ENCODE measurements at regions not wholly inside any gene's neighbourhood (a gene's known extent, or its start where the extent isn't known, plus 50 kb on each side); places are given as distances from the start of the nearest gene placed in this dataset.

GRCh38 chr18:38038242-38038641, 472.6 kb upstream of the CELF4 start:
- Histone ChIP-seq H3K18ac (ENCODE audit: low read length) (no peak overlapping the region), H2BK12ac (ENCODE audit: low read length) (no peak overlapping the region), H2AK5ac (ENCODE audit: low read depth, low read length) (no peak overlapping the region), H3K9ac (ENCODE audit: low read depth, low read length, poor library complexity) (no peak overlapping the region), H3K27me3 (ENCODE audit: control insufficient read depth in 3 of 3, insufficient read depth in 3 of 3, low read depth in 1 of 3, low read length in 3 of 3) (no peaks in the 10 kb centered on the region), H3K23ac (ENCODE audit: low read depth, low read length, poor library complexity) (no peak overlapping the region), H2BK120ac (ENCODE audit: low read depth, low read length) (no peak overlapping the region), H2BK5ac (ENCODE audit: low read length) (no peak overlapping the region), H3K9me3 (replicated peaks in 1 of 2; ENCODE audit: control insufficient read depth in 2 of 2, insufficient read depth in 1 of 2, low read depth in 1 of 2, low read length in 2 of 2) (no peaks in the 10 kb centered on the region), H3K4me1 (ENCODE audit: control insufficient read depth in 2 of 2, insufficient read depth in 1 of 2, low read depth in 1 of 2, low read length in 2 of 2) (no peaks in the 10 kb centered on the region), H3K4me2 (ENCODE audit: insufficient read depth, low read length, poor library complexity, severe bottlenecking) (no peak overlapping the region), H2AFZ (ENCODE audit: low read length) (no peak overlapping the region), H4K91ac (ENCODE audit: low read depth, low read length, poor library complexity) (no peak overlapping the region), H3K27ac (replicated peaks; ENCODE audit: low read length) (no peak overlapping the region), H3K79me1 (ENCODE audit: low read depth, low read length) (no peaks in the 10 kb centered on the region), H4K8ac (ENCODE audit: low read depth, low read length) (no peak overlapping the region), H3K4me3 (ENCODE audit: low read length in 2 of 2) (no peak overlapping the region), H3K4ac (ENCODE audit: low read length) (no peak overlapping the region), H3K14ac (ENCODE audit: low read length) (no peak overlapping the region), H2BK15ac (ENCODE audit: low read length) (no peak overlapping the region), H3K36me3 (replicated peaks in 1 of 2; ENCODE audit: control insufficient read depth in 2 of 2, insufficient read depth in 2 of 2, low read length in 2 of 2) (no peaks in the 10 kb centered on the region)
- no peak for DNase-seq (ENCODE audit: low spot score)

- no peak overlapping the region for H2BK15ac ChIP-seq (ENCODE audit: low read length)
Observed at GRCh38 chr18:38035193-38035592, 469.6 kb upstream of the CELF4 start.

GRCh38 chr18:38033282-38033681, 467.7 kb upstream of the CELF4 start:
- no peak overlapping the region for H3K4me3 ChIP-seq (ENCODE audit: low read length in 2 of 2)
- no peak overlapping the region for H2AFZ ChIP-seq (ENCODE audit: low read length)
- no peak overlapping the region for H2BK5ac ChIP-seq (ENCODE audit: low read length)
- H4K8ac ChIP-seq (ENCODE audit: low read depth, low read length): no peak overlapping the region
- no peak overlapping the region for H3K4me2 ChIP-seq (ENCODE audit: insufficient read depth, low read length, poor library complexity, severe bottlenecking)
- DNase-seq (ENCODE audit: low spot score): no peak
- no peak overlapping the region for H2BK15ac ChIP-seq (ENCODE audit: low read length)
- H3K9me3 ChIP-seq (replicated peaks in 1 of 2; ENCODE audit: control insufficient read depth in 2 of 2, insufficient read depth in 1 of 2, low read depth in 1 of 2, low read length in 2 of 2): no peaks in the 10 kb centered on the region
- H3K4ac ChIP-seq (ENCODE audit: low read length): no peak overlapping the region
- H3K9ac ChIP-seq (ENCODE audit: low read depth, low read length, poor library complexity): no peak overlapping the region
- H3K14ac ChIP-seq (ENCODE audit: low read length): no peak overlapping the region
- no peaks in the 10 kb centered on the region for H3K27me3 ChIP-seq (ENCODE audit: control insufficient read depth in 3 of 3, insufficient read depth in 3 of 3, low read depth in 1 of 3, low read length in 3 of 3)
- no CpG with 5 or more reads among the region's 3 CpGs for WGBS, 2 donors (ENCODE audit: extremely low coverage in 2 of 2, insufficient read length in 2 of 2, insufficient replicate concordance in 1 of 2)
- no peaks in the 10 kb centered on the region for H3K79me1 ChIP-seq (ENCODE audit: low read depth, low read length)
- H2BK120ac ChIP-seq (ENCODE audit: low read depth, low read length): no peak overlapping the region
- no peak overlapping the region for H4K91ac ChIP-seq (ENCODE audit: low read depth, low read length, poor library complexity)
- no peak overlapping the region for H2BK12ac ChIP-seq (ENCODE audit: low read length)
- H2AK5ac ChIP-seq (ENCODE audit: low read depth, low read length): no peak overlapping the region
- no peak overlapping the region for H3K27ac ChIP-seq (replicated peaks; ENCODE audit: low read length)
- no peaks in the 10 kb centered on the region for H3K4me1 ChIP-seq (ENCODE audit: control insufficient read depth in 2 of 2, insufficient read depth in 1 of 2, low read depth in 1 of 2, low read length in 2 of 2)
- H3K18ac ChIP-seq (ENCODE audit: low read length): no peak overlapping the region
- no peaks in the 10 kb centered on the region for H3K36me3 ChIP-seq (replicated peaks in 1 of 2; ENCODE audit: control insufficient read depth in 2 of 2, insufficient read depth in 2 of 2, low read length in 2 of 2)
- H3K23ac ChIP-seq (ENCODE audit: low read depth, low read length, poor library complexity): no peak overlapping the region

More at GRCh38 chr18:38035193-38035592, 469.6 kb upstream of the CELF4 start:
- no peak for DNase-seq (ENCODE audit: low spot score)
- Histone ChIP-seq H4K8ac (ENCODE audit: low read depth, low read length) (no peak overlapping the region), H3K4ac (ENCODE audit: low read length) (no peak overlapping the region), H3K27ac (replicated peaks; ENCODE audit: low read length) (no peak overlapping the region), H2AFZ (ENCODE audit: low read length) (no peak overlapping the region), H3K27me3 (ENCODE audit: control insufficient read depth in 3 of 3, insufficient read depth in 3 of 3, low read depth in 1 of 3, low read length in 3 of 3) (no peaks in the 10 kb centered on the region), H4K91ac (ENCODE audit: low read depth, low read length, poor library complexity) (no peak overlapping the region), H2BK12ac (ENCODE audit: low read length) (no peak overlapping the region), H3K9ac (ENCODE audit: low read depth, low read length, poor library complexity) (no peak overlapping the region), H3K4me1 (ENCODE audit: control insufficient read depth in 2 of 2, insufficient read depth in 1 of 2, low read depth in 1 of 2, low read length in 2 of 2) (no peaks in the 10 kb centered on the region), H3K36me3 (replicated peaks in 1 of 2; ENCODE audit: control insufficient read depth in 2 of 2, insufficient read depth in 2 of 2, low read length in 2 of 2) (no peaks in the 10 kb centered on the region), H2BK5ac (ENCODE audit: low read length) (no peak overlapping the region), H3K18ac (ENCODE audit: low read length) (no peak overlapping the region), H2BK120ac (ENCODE audit: low read depth, low read length) (no peak overlapping the region), H3K4me2 (ENCODE audit: insufficient read depth, low read length, poor library complexity, severe bottlenecking) (no peak overlapping the region), H3K14ac (ENCODE audit: low read length) (no peak overlapping the region), H3K9me3 (replicated peaks in 1 of 2; ENCODE audit: control insufficient read depth in 2 of 2, insufficient read depth in 1 of 2, low read depth in 1 of 2, low read length in 2 of 2) (no peaks in the 10 kb centered on the region), H3K79me1 (ENCODE audit: low read depth, low read length) (no peaks in the 10 kb centered on the region), H3K23ac (ENCODE audit: low read depth, low read length, poor library complexity) (no peak overlapping the region), H3K4me3 (ENCODE audit: low read length in 2 of 2) (no peak overlapping the region), H2AK5ac (ENCODE audit: low read depth, low read length) (no peak overlapping the region)
- no CpG with 5 or more reads among the region's 3 CpGs for WGBS, 2 donors (ENCODE audit: extremely low coverage in 2 of 2, insufficient read length in 2 of 2, insufficient replicate concordance in 1 of 2)

- no peak overlapping the region for H2BK120ac ChIP-seq (ENCODE audit: low read depth, low read length)
- H3K36me3 ChIP-seq (replicated peaks in 1 of 2; ENCODE audit: control insufficient read depth in 2 of 2, insufficient read depth in 2 of 2, low read length in 2 of 2): no peaks in the 10 kb centered on the region
- no peak overlapping the region for H3K14ac ChIP-seq (ENCODE audit: low read length)
- no peak overlapping the region for H2AK5ac ChIP-seq (ENCODE audit: low read depth, low read length)
- H2BK15ac ChIP-seq (ENCODE audit: low read length): no peak overlapping the region
- no peak overlapping the region for H3K27ac ChIP-seq (replicated peaks; ENCODE audit: low read length)
- no peak overlapping the region for H3K9ac ChIP-seq (ENCODE audit: low read depth, low read length, poor library complexity)
- H3K79me1 ChIP-seq (ENCODE audit: low read depth, low read length): no peaks in the 10 kb centered on the region
- H3K18ac ChIP-seq (ENCODE audit: low read length): no peak overlapping the region
- no peaks in the 10 kb centered on the region for H3K9me3 ChIP-seq (replicated peaks in 1 of 2; ENCODE audit: control insufficient read depth in 2 of 2, insufficient read depth in 1 of 2, low read depth in 1 of 2, low read length in 2 of 2)
- H2BK12ac ChIP-seq (ENCODE audit: low read length): no peak overlapping the region
- no peak overlapping the region for H2BK5ac ChIP-seq (ENCODE audit: low read length)
- no peak overlapping the region for H2AFZ ChIP-seq (ENCODE audit: low read length)
- no peak overlapping the region for H3K23ac ChIP-seq (ENCODE audit: low read depth, low read length, poor library complexity)
- no peak overlapping the region for H4K8ac ChIP-seq (ENCODE audit: low read depth, low read length)
- no peaks in the 10 kb centered on the region for H3K27me3 ChIP-seq (ENCODE audit: control insufficient read depth in 3 of 3, insufficient read depth in 3 of 3, low read depth in 1 of 3, low read length in 3 of 3)
- no peak overlapping the region for H4K91ac ChIP-seq (ENCODE audit: low read depth, low read length, poor library complexity)
- DNase-seq (ENCODE audit: low spot score): no peak
- no peak overlapping the region for H3K4me3 ChIP-seq (ENCODE audit: low read length in 2 of 2)
- no peak overlapping the region for H3K4ac ChIP-seq (ENCODE audit: low read length)
- H3K4me2 ChIP-seq (ENCODE audit: insufficient read depth, low read length, poor library complexity, severe bottlenecking): no peak overlapping the region
- H3K4me1 ChIP-seq (ENCODE audit: control insufficient read depth in 2 of 2, insufficient read depth in 1 of 2, low read depth in 1 of 2, low read length in 2 of 2): no peaks in the 10 kb centered on the region
Observed at GRCh38 chr18:38032516-38032915, 466.9 kb upstream of the CELF4 start.

All from neuronal stem cell (in vitro differentiated cells).